ENCODE measurements at regions not wholly inside any gene's neighbourhood (a gene's known extent, or its start where the extent isn't known, plus 50 kb on each side); places are given as distances from the start of the nearest gene placed in this dataset.

DNA sequence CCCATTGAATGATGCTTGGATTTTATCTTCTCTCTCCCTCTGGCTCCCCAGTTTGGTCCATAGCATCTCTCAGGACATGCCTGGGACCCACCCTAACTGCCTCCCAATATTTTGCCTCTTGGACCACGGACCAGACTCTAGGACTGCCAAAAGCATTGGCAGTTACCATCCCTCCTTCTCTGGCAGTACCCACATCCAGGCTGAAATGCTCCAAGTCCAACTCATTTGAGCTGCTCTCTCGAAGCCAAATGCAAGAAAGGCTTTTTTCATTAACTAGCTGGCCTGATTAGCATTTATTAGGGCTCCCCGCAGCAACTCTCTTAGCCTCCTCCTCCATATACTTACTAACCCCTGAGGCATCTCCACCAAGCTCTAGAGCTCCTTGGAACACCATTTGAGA, 140.0 kb upstream of the GRIK3 start:
- Histone ChIP-seq H3K27ac (ENCODE audit: low read length) (no peak overlapping the region), H3K9me3 (ENCODE audit: low read length) (no peaks in the 10 kb centered on the region), H3K4me3 (ENCODE audit: low read length) (no peak overlapping the region), H3K36me3 (ENCODE audit: insufficient read depth, low read length) (no peaks in the 10 kb centered on the region), H4K20me1 (ENCODE audit: insufficient read depth, low read depth, low read length) (no peaks in the 10 kb centered on the region), H3K27me3 (ENCODE audit: low read length) (no peaks in the 10 kb centered on the region), H2AFZ (ENCODE audit: low read length) (no peak overlapping the region), H3K4me1 (ENCODE audit: low read length) (no peaks in the 10 kb centered on the region), H3K9me2 (replicated peaks; ENCODE audit: insufficient read depth, low read length) (no peaks in the 10 kb centered on the region), H3K4me2 (ENCODE audit: low read depth, low read length, poor library complexity, severe bottlenecking) (no peak overlapping the region), H3K79me2 (ENCODE audit: low read length) (no peaks in the 10 kb centered on the region), H3K9ac (ENCODE audit: low read length) (no peak overlapping the region)
- DNase-seq = no peak

DNA sequence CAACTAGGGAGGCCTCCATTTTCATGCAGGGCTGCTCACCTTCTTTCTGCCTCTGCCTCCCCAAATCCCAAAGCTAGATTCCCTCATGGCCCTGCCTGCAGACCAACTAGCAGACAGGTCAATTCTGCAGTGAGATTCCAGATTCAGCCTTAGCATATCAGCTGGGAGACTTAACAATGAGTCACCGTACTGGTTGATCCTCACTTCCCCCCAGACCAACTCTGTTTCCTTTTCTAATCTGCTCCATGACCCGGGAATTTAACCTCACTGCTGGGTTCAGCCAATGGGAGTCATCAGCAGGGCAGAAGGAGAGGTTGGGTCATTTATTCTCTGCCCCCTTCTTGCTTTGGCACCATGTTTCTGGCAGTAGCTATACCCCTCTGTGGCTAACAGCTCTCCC, 140.6 kb upstream of the GRIK3 start:
- Histone ChIP-seq H3K4me3 (ENCODE audit: low read length) (no peak overlapping the region), H4K20me1 (ENCODE audit: insufficient read depth, low read depth, low read length) (no peaks in the 10 kb centered on the region), H3K27me3 (ENCODE audit: low read length) (no peaks in the 10 kb centered on the region), H3K36me3 (ENCODE audit: insufficient read depth, low read length) (no peaks in the 10 kb centered on the region), H2AFZ (ENCODE audit: low read length) (no peak overlapping the region), H3K27ac (ENCODE audit: low read length) (no peak overlapping the region), H3K79me2 (ENCODE audit: low read length) (no peaks in the 10 kb centered on the region), H3K9ac (ENCODE audit: low read length) (no peak overlapping the region), H3K9me2 (replicated peaks; ENCODE audit: insufficient read depth, low read length) (no peaks in the 10 kb centered on the region), H3K4me2 (ENCODE audit: low read depth, low read length, poor library complexity, severe bottlenecking) (no peak overlapping the region), H3K4me1 (ENCODE audit: low read length) (no peaks in the 10 kb centered on the region), H3K9me3 (ENCODE audit: low read length) (no peaks in the 10 kb centered on the region)
- DNase-seq = no peak

DNA sequence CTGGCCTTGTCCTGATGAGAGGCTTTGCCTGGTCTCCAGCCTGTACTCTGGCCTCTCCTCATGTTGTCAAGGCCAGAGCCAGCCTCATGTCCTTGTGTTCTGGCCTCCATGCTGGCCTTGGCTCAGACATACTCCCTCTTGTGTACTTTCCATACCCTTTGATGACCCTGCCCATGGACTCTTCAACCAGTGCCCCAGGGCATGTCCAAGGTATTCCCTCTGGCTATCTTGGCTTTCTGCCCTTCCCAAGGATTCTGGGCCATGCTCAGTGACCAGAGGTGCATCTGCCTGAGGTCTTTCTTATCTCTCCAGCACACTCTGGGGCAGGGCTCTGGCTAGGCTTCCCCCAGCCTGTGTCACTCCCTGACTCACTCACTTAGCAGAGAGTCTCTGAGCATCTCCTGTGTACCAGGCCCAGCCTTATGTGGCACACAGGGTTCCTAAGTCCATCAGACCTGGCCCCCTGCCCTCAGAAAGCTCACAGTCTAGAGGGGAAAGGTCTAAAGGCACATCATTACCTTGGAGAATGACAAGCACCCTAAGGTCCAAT, 141.4 kb upstream of the GRIK3 start:
- no peak overlapping the region for H3K27ac ChIP-seq (ENCODE audit: low read length)
- no peaks in the 10 kb centered on the region for H3K79me2 ChIP-seq (ENCODE audit: low read length)
- DNase-seq = no peak
- H3K9ac ChIP-seq (ENCODE audit: low read length) = no peak overlapping the region
- no peaks in the 10 kb centered on the region for H3K9me3 ChIP-seq (ENCODE audit: low read length)
- H3K4me2 ChIP-seq (ENCODE audit: low read depth, low read length, poor library complexity, severe bottlenecking) = no peak overlapping the region
- no peaks in the 10 kb centered on the region for H3K4me1 ChIP-seq (ENCODE audit: low read length)
- no peaks in the 10 kb centered on the region for H3K27me3 ChIP-seq (ENCODE audit: low read length)
- no peaks in the 10 kb centered on the region for H4K20me1 ChIP-seq (ENCODE audit: insufficient read depth, low read depth, low read length)
- H3K36me3 ChIP-seq (ENCODE audit: insufficient read depth, low read length) = no peaks in the 10 kb centered on the region
- H3K4me3 ChIP-seq (ENCODE audit: low read length) = no peak overlapping the region
- no peak overlapping the region for H2AFZ ChIP-seq (ENCODE audit: low read length)
- H3K9me2 ChIP-seq (replicated peaks; ENCODE audit: insufficient read depth, low read length) = no peaks in the 10 kb centered on the region

DNA sequence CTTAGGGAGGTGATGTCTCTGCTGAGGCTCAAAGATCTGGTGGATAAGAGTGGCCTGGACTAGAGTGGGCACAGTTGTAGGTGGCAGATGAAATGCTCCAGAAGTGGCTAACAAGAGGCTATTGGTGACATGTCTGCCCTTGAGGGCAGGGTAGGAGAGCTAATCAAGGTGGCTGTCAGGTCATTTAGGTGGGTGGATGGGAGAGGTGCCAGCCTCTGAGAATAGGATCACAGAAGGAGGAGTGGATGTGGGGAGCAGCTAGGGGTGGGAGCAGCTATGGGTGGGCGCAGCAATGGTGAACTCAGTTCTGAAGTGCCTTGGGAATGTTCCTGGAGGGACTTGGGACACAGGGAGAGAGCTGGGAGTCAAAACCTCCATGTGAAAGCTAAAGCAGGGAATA, 142.0 kb upstream of the GRIK3 start:
- H3K4me2 ChIP-seq (ENCODE audit: low read depth, low read length, poor library complexity, severe bottlenecking) = no peak overlapping the region
- H3K9ac ChIP-seq (ENCODE audit: low read length) = no peak overlapping the region
- H3K36me3 ChIP-seq (ENCODE audit: insufficient read depth, low read length) = no peaks in the 10 kb centered on the region
- no peaks in the 10 kb centered on the region for H3K9me2 ChIP-seq (replicated peaks; ENCODE audit: insufficient read depth, low read length)
- H3K27me3 ChIP-seq (ENCODE audit: low read length) = no peaks in the 10 kb centered on the region
- no peak overlapping the region for H3K27ac ChIP-seq (ENCODE audit: low read length)
- H3K4me3 ChIP-seq (ENCODE audit: low read length) = no peak overlapping the region
- H3K9me3 ChIP-seq (ENCODE audit: low read length) = no peaks in the 10 kb centered on the region
- no peaks in the 10 kb centered on the region for H3K4me1 ChIP-seq (ENCODE audit: low read length)
- no peaks in the 10 kb centered on the region for H4K20me1 ChIP-seq (ENCODE audit: insufficient read depth, low read depth, low read length)
- no peaks in the 10 kb centered on the region for H3K79me2 ChIP-seq (ENCODE audit: low read length)
- no peak for DNase-seq
- no peak overlapping the region for H2AFZ ChIP-seq (ENCODE audit: low read length)

DNA sequence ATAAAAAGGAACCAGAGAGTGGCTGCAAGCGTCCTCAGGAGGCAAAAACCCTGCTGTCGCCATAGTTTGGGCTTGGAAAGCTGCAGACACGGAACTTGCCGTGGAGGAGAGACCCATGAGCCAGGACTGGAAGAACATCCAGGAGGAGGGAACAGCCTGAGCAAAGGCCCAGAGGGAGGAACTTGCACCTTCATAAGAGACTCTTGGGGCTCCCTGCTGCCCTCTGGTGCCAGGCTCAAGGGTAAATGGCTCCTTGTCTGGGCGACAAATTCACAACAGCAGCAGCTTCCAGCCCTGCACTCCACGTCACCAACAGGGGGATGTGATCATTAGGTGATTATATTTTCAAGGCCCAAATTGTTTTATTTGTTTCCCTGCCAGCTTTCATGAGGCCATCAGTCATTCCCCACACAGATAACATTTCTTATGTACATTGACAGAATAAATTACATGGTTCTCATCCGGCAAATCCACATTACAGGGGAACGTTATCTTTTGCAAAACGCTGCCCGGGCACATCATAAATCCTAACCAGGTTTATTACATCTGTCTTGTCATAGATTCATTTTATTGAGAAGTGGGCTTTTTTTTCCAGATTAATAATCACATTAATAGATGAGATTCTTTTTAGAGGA, 143.0 kb upstream of the GRIK3 start:
- H4K20me1 ChIP-seq (ENCODE audit: insufficient read depth, low read depth, low read length) = no peaks in the 10 kb centered on the region
- H3K4me2 ChIP-seq (ENCODE audit: low read depth, low read length, poor library complexity, severe bottlenecking) = no peak overlapping the region
- H3K9me2 ChIP-seq (replicated peaks; ENCODE audit: insufficient read depth, low read length) = no peaks in the 10 kb centered on the region
- peak; percentile 82 for DNase-seq
- no peak overlapping the region for H2AFZ ChIP-seq (ENCODE audit: low read length)
- no peaks in the 10 kb centered on the region for H3K9me3 ChIP-seq (ENCODE audit: low read length)
- no peaks in the 10 kb centered on the region for H3K36me3 ChIP-seq (ENCODE audit: insufficient read depth, low read length)
- no peaks in the 10 kb centered on the region for H3K27me3 ChIP-seq (ENCODE audit: low read length)
- H3K27ac ChIP-seq (ENCODE audit: low read length) = no peak overlapping the region
- no peaks in the 10 kb centered on the region for H3K4me1 ChIP-seq (ENCODE audit: low read length)
- H3K4me3 ChIP-seq (ENCODE audit: low read length) = no peak overlapping the region
- no peak overlapping the region for H3K9ac ChIP-seq (ENCODE audit: low read length)
- no peaks in the 10 kb centered on the region for H3K79me2 ChIP-seq (ENCODE audit: low read length)

DNA sequence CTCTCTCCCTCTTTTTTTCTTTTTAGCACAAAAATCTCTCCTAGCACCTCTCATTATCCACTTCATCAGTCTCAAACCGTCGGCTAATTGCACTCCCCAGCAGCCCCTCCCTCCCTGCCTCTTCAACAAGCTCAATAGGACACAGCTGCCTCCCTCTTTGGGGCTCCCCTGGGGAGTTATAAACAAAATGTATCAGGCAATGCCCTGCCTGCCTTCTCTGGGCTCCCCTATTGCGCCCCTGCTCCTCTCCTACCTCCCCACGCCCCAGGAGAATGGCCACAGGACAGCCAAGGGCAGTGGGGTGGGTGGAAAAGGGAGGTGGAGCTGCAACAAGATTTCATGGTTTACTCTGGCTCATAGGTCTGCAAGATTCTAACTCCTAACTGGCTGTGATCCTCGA, 147.1 kb upstream of the GRIK3 start:
- DNase-seq = no peak
- no peaks in the 10 kb centered on the region for H3K36me3 ChIP-seq (ENCODE audit: insufficient read depth, low read length)
- no peak overlapping the region for H3K4me2 ChIP-seq (ENCODE audit: low read depth, low read length, poor library complexity, severe bottlenecking)
- no peak overlapping the region for H3K9ac ChIP-seq (ENCODE audit: low read length)
- no peak overlapping the region for H2AFZ ChIP-seq (ENCODE audit: low read length)
- no peaks in the 10 kb centered on the region for H3K4me1 ChIP-seq (ENCODE audit: low read length)
- no peaks in the 10 kb centered on the region for H3K9me2 ChIP-seq (replicated peaks; ENCODE audit: insufficient read depth, low read length)
- H3K4me3 ChIP-seq (ENCODE audit: low read length) = no peak overlapping the region
- H3K79me2 ChIP-seq (ENCODE audit: low read length) = no peaks in the 10 kb centered on the region
- no peaks in the 10 kb centered on the region for H3K27me3 ChIP-seq (ENCODE audit: low read length)
- no peaks in the 10 kb centered on the region for H3K9me3 ChIP-seq (ENCODE audit: low read length)
- no peaks in the 10 kb centered on the region for H4K20me1 ChIP-seq (ENCODE audit: insufficient read depth, low read depth, low read length)
- no peak overlapping the region for H3K27ac ChIP-seq (ENCODE audit: low read length)

DNA sequence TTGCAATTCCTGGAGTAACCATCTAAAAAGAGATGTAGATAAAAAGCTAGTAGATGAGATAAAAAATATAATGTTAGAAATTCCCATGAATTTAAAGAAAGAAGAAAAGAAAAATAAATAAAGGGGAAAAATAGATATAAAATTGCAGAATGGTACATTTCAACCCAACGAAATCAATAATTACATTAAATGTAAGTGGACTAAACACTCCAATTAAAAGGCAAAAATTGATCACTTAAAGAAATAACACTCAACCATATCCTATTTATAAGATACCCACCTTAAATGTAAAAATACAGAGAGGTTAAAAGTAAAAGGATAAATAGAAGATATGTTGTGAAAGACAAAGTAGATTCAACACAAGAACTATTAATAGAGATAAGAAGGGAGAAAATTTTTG, 150.5 kb upstream of the GRIK3 start:
- H3K4me1 ChIP-seq (ENCODE audit: low read length) = no peaks in the 10 kb centered on the region
- H3K9me3 ChIP-seq (ENCODE audit: low read length) = no peaks in the 10 kb centered on the region
- no peak for DNase-seq
- H3K4me2 ChIP-seq (ENCODE audit: low read depth, low read length, poor library complexity, severe bottlenecking) = no peak overlapping the region
- H3K9ac ChIP-seq (ENCODE audit: low read length) = no peak overlapping the region
- H3K27ac ChIP-seq (ENCODE audit: low read length) = no peak overlapping the region
- H3K27me3 ChIP-seq (ENCODE audit: low read length) = no peaks in the 10 kb centered on the region
- H3K9me2 ChIP-seq (replicated peaks; ENCODE audit: insufficient read depth, low read length) = no peaks in the 10 kb centered on the region
- H2AFZ ChIP-seq (ENCODE audit: low read length) = no peak overlapping the region
- H3K36me3 ChIP-seq (ENCODE audit: insufficient read depth, low read length) = no peaks in the 10 kb centered on the region
- no peaks in the 10 kb centered on the region for H3K79me2 ChIP-seq (ENCODE audit: low read length)
- H3K4me3 ChIP-seq (ENCODE audit: low read length) = no peak overlapping the region
- H4K20me1 ChIP-seq (ENCODE audit: insufficient read depth, low read depth, low read length) = no peaks in the 10 kb centered on the region

DNA sequence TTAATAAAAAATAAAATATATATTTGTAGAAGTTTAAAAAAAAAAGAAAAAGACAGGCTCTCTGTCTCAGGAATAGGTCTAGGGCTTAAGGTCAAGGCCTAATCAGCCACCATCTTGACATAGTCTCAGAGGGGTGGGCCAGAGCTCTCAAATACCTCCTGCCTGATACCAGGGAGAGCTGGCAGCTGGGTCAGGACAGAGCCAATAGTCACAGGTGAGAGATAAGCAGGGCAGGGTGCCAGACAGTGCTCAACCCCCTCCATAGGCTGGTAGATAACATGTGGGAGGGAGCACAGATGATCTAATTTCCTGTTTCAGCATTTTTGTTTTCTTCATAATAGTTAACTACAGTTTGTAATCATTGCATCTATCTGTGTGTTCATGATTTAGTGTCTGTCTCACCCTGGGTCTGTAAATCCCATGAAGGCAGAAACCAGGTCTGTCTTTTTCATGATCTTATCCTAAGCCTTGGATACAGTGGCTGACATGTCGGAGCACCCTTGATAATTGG, 152.0 kb upstream of the GRIK3 start:
- no peaks in the 10 kb centered on the region for H3K27me3 ChIP-seq (ENCODE audit: low read length)

More for the DNA sequence above, 152.0 kb upstream of the GRIK3 start:
- Histone ChIP-seq H3K4me3 (ENCODE audit: low read length) (no peak overlapping the region), H3K9me2 (replicated peaks; ENCODE audit: insufficient read depth, low read length) (no peaks in the 10 kb centered on the region), H2AFZ (ENCODE audit: low read length) (no peak overlapping the region), H3K4me2 (ENCODE audit: low read depth, low read length, poor library complexity, severe bottlenecking) (no peak overlapping the region), H3K9ac (ENCODE audit: low read length) (no peak overlapping the region), H4K20me1 (ENCODE audit: insufficient read depth, low read depth, low read length) (no peaks in the 10 kb centered on the region), H3K27ac (ENCODE audit: low read length) (no peak overlapping the region), H3K36me3 (ENCODE audit: insufficient read depth, low read length) (no peaks in the 10 kb centered on the region), H3K79me2 (ENCODE audit: low read length) (no peaks in the 10 kb centered on the region), H3K9me3 (ENCODE audit: low read length) (no peaks in the 10 kb centered on the region), H3K4me1 (ENCODE audit: low read length) (no peaks in the 10 kb centered on the region)
- DNase-seq = no peak
